Hepatocyte (in vitro differentiated cells): ENCODE measurements at regions not wholly inside any gene's neighbourhood (a gene's known extent, or its start where the extent isn't known, plus 50 kb on each side); places are given as distances from the start of the nearest gene placed in this dataset.

ENCODE experiments used
- EZH2 ChIP-seq: fragments of 200-600 bp; sonication (generic); IDR thresholded peaks from 2 replicates; pipeline ENCODE4 v1.6.1; 2016; ENCODE audit warnings: antibody characterized with exemption, mild to moderate bottlenecking, borderline replicate concordance
- TF ChIP-seq, protein P1 (sequence below): fragments of 200-600 bp; sonication (generic); IDR thresholded peaks from 2 replicates; pipeline ENCODE4 v1.5.1; 2016; ENCODE audit warnings: antibody characterized with exemption, mild to moderate bottlenecking; ENCODE audit not compliant: poor library complexity

DNA sequence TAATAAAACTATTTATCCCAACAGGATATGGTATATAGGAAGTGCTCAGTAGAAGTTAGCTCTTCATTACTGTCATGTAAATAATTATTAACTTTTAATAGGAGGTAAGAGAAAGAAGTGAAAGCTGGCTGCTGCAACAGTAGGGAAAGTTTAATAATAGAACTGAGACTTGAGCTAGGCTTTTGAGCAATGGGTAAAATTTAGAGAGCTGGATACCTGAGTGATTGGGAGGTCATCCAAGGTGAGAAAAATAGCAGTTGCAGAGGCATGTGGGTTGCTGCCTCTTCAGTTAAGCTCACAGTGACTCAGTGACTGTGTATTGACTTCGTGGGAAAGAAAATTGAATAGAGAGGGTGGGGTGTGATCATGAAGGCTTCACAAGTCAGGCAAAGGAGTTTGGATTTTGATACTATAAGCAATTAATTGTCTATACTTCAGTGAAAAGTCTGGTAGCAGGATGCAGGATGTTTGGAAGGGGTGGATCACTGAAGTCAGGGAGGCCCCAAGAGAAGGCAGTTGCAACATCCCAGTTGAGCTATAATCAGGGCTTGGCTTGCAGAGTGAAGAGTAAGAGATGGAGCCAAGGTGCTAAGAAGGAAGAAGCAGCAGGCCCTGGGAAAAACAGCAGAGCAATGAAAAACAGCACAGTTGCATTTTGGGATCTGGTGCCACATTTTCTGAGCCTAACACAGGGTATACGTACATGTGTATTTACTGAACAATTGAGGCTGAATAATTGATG lies 172.0 kb upstream of the FRMD6 start:
- TF ChIP-seq, protein P1, sequence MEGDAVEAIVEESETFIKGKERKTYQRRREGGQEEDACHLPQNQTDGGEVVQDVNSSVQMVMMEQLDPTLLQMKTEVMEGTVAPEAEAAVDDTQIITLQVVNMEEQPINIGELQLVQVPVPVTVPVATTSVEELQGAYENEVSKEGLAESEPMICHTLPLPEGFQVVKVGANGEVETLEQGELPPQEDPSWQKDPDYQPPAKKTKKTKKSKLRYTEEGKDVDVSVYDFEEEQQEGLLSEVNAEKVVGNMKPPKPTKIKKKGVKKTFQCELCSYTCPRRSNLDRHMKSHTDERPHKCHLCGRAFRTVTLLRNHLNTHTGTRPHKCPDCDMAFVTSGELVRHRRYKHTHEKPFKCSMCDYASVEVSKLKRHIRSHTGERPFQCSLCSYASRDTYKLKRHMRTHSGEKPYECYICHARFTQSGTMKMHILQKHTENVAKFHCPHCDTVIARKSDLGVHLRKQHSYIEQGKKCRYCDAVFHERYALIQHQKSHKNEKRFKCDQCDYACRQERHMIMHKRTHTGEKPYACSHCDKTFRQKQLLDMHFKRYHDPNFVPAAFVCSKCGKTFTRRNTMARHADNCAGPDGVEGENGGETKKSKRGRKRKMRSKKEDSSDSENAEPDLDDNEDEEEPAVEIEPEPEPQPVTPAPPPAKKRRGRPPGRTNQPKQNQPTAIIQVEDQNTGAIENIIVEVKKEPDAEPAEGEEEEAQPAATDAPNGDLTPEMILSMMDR, result no peak
- TF ChIP-seq EZH2, result no peak
